HepG2 (cell line): ENCODE measurements at regions not wholly inside any gene's neighbourhood (a gene's known extent, or its start where the extent isn't known, plus 50 kb on each side); places are given as distances from the start of the nearest gene placed in this dataset.

Experiments
- ATAC-seq: fragments of 200-7000 bp; cut with Tn5 transposase; 3 replicates; pipeline ENCODE4 v1.9.1; 2020; ENCODE audit warnings: mild to moderate bottlenecking, moderate library complexity
- BruUV-seq: library from RNA; stranded (reverse); fragments of 400-500 nt; replicated peaks from 2 replicates; lab custom pipeline; 2021; lab: Mats Ljungman, UMichigan
- CTCF ChIA-PET: fragments of 300-600 bp; formaldehyde crosslinking; extraction: SDS; loops from one replicate; lab custom pipeline; 2021; ENCODE audit warnings: low total read pairs, inconsistent platforms, low intra/inter-chr PET ratio; lab: Yijun Ruan, JAX
- POLR2A ChIA-PET: fragments of 350-600 bp; sonication (Branson Sonifier 250); formaldehyde crosslinking; loops from one replicate; lab custom pipeline; 2020; ENCODE audit warnings: antibody characterized with exemption, inconsistent platforms; lab: Yijun Ruan, JAX
- DNase-seq: peaks from one replicate; pipeline ENCODE4 v3.0.0-alpha.2; 2015; ENCODE audit warnings: low spot score
- FAIRE-seq: peaks from 3 replicates; lab custom pipeline; 2011; peaks lifted over from hg19 to GRCh38; lab: Jason Lieb, UNC
- H2AFZ ChIP-seq: one replicate; pipeline ENCODE4 v1.6.1; 2011; ENCODE audit warnings: low read length, inconsistent platforms
- H3K27ac ChIP-seq: fragments of 300-600 bp; 3 replicates; pipeline ENCODE4 v1.8.0; 2011; ENCODE audit warnings: mixed run types, mild to moderate bottlenecking, mixed read lengths, low read length, inconsistent platforms; ENCODE audit not compliant: insufficient read depth; ENCODE audit errors: extremely low read length
- H3K27me3 ChIP-seq, 2 experiments: fragments of 200-600 bp in 1 of 2; 2 replicates in 1 of 2; 3 replicates in 1 of 2; pipeline versions ENCODE4 v1.6.0 to v1.8.0; 2011; ENCODE audit warnings: low read length in 2 of 2, mild to moderate bottlenecking in 2 of 2, moderate library complexity in 2 of 2, inconsistent platforms in 1 of 2; ENCODE audit not compliant: insufficient read depth in 2 of 2, control insufficient read depth in 1 of 2
- H3K36me3 ChIP-seq, 2 experiments: fragments of 200-600 bp in 1 of 2; replicated peaks in 1 of 2; 2 replicates in 1 of 2; 3 replicates in 1 of 2; pipeline versions ENCODE4 v1.5.1 to v1.8.0; 2011; ENCODE audit warnings: low read length in 2 of 2, inconsistent platforms in 1 of 2; ENCODE audit not compliant: insufficient read depth in 2 of 2, control insufficient read depth in 1 of 2
- H3K4me1 ChIP-seq: 2 replicates; pipeline ENCODE4 v1.5.1; 2012; ENCODE audit warnings: low read length, inconsistent platforms; ENCODE audit not compliant: insufficient read depth
- H3K4me2 ChIP-seq: 2 replicates; pipeline ENCODE4 v1.6.0; 2011; ENCODE audit warnings: low read depth, low read length, inconsistent platforms
- H3K4me3 ChIP-seq, 3 experiments: fragments of 200-600 bp in 1 of 3; sonication (generic), shearing (Covaris generic) in 1 of 3; replicated peaks in 1 of 3; 2 replicates each; pipeline ENCODE4 v1.5.1; 2011 to 2016; ENCODE audit warnings: low read length in 3 of 3, inconsistent platforms in 2 of 3, low read depth in 2 of 3, mild to moderate bottlenecking in 2 of 3, control low read depth in 1 of 3, mixed read lengths in 1 of 3; ENCODE audit not compliant: insufficient read depth in 1 of 3
- H3K79me2 ChIP-seq: one replicate; pipeline ENCODE4 v1.6.1; 2011; ENCODE audit warnings: low read length, inconsistent platforms; ENCODE audit not compliant: insufficient read depth
- H3K9ac ChIP-seq: 2 replicates; pipeline ENCODE4 v1.6.0; 2011; ENCODE audit warnings: mild to moderate bottlenecking, low read depth, low read length, inconsistent platforms; ENCODE audit not compliant: insufficient read depth
- H3K9me3 ChIP-seq: 2 replicates; pipeline ENCODE4 v1.5.1; 2012; ENCODE audit warnings: mild to moderate bottlenecking, low read length
- H4K20me1 ChIP-seq: 2 replicates; pipeline ENCODE4 v1.6.0; 2011; ENCODE audit warnings: inconsistent platforms, mild to moderate bottlenecking, low read length, moderate library complexity; ENCODE audit not compliant: insufficient read depth
- MAFF ChIP-seq: IDR thresholded peaks from 2 replicates; pipeline ENCODE4 v1.6.1; 2011; ENCODE audit warnings: low read depth, low read length, improper control_type of control experiment
- MAFK ChIP-seq, 2 experiments: IDR thresholded peaks in 1 of 2; conservative IDR thresholded peaks in 1 of 2; 2 replicates each; pipeline ENCODE4 v1.6.1; 2011; ENCODE audit warnings: improper control_type of control experiment in 2 of 2, low read length in 2 of 2
- NR1H2 ChIP-seq: sonication (generic); formaldehyde crosslinking; IDR thresholded peaks from 2 replicates; pipeline ENCODE4 v1.8.1; 2022; ENCODE audit warnings: low read depth, missing genetic modification reagents, borderline replicate concordance
- PCBP2 ChIP-seq: fragments of 200-400 bp; formaldehyde crosslinking; optimal IDR thresholded peaks from 2 replicates; pipeline ENCODE3; 2018; ENCODE audit warnings: low read length, low read depth; ENCODE audit not compliant: poor library complexity, severe bottlenecking
- REL ChIP-seq: sonication (generic); formaldehyde crosslinking; conservative IDR thresholded peaks from 2 replicates; pipeline ENCODE4 v1.8.0; 2022; ENCODE audit warnings: mild to moderate bottlenecking, missing genetic modification reagents, moderate library complexity
- SAP130 ChIP-seq: IDR thresholded peaks from 2 replicates; pipeline ENCODE4 v1.6.1; 2016; ENCODE audit warnings: low read depth
- SIN3B ChIP-seq: fragments of 150-350 bp; IDR thresholded peaks from 2 replicates; pipeline ENCODE4 v1.6.1; 2014; ENCODE audit warnings: low read length
- SIX1 ChIP-seq: sonication (generic); formaldehyde crosslinking; IDR thresholded peaks from 2 replicates; pipeline ENCODE4 v1.4.0; 2020; ENCODE audit warnings: missing genetic modification reagents, borderline replicate concordance
- SIX4 ChIP-seq: sonication (generic); formaldehyde crosslinking; IDR thresholded peaks from 2 replicates; pipeline ENCODE4 v1.4.0; 2020; ENCODE audit warnings: missing genetic modification reagents
- THYN1 ChIP-seq: sonication (generic); formaldehyde crosslinking; IDR thresholded peaks from 2 replicates; pipeline ENCODE4 v1.8.1; 2023; ENCODE audit warnings: low read depth, mild to moderate bottlenecking, moderate library complexity, missing genetic modification reagents, borderline replicate concordance
- ZC3H4 ChIP-seq: sonication (generic); formaldehyde crosslinking; IDR thresholded peaks from 2 replicates; pipeline ENCODE4 v1.4.0; 2020; ENCODE audit warnings: missing genetic modification reagents, borderline replicate concordance
- ZNF230 ChIP-seq: sonication (generic); formaldehyde crosslinking; IDR thresholded peaks from 2 replicates; pipeline ENCODE4 v1.4.0; 2020; ENCODE audit warnings: mild to moderate bottlenecking, missing genetic modification reagents
- ZNF326 ChIP-seq: sonication (generic); formaldehyde crosslinking; IDR thresholded peaks from 2 replicates; pipeline ENCODE4 v1.4.0; 2020; ENCODE audit warnings: missing genetic modification reagents, borderline replicate concordance
- ZNF329 ChIP-seq: sonication (generic); formaldehyde crosslinking; IDR thresholded peaks from 2 replicates; pipeline ENCODE4 v1.9.0; 2021; ENCODE audit warnings: low read depth, mild to moderate bottlenecking, missing genetic modification reagents
- ZNF331 ChIP-seq: sonication (generic); formaldehyde crosslinking; IDR thresholded peaks from 2 replicates; pipeline ENCODE4 v1.4.0; 2020; ENCODE audit warnings: missing genetic modification reagents
- ZSCAN12 ChIP-seq: sonication (generic); formaldehyde crosslinking; IDR thresholded peaks from 2 replicates; pipeline ENCODE4 v1.9.0; 2021; ENCODE audit warnings: mild to moderate bottlenecking, missing genetic modification reagents
- WGBS: methylation state at CpG from one replicate; pipeline ENCODE4 v1.1.6; 2017; ENCODE audit warnings: low lambda C conversion rate; 5-methylcytosine and 5-hydroxymethylcytosine counted together
- in situ Hi-C: cut with HindIII; loops from 2 replicates; pipeline ENCODE4 v1.10.0; 2017; ENCODE audit warnings: low pct_unique_long_range_greater_than_20kb; ENCODE audit not compliant: extremely low pct_ligation_motif_present
- intact Hi-C: fragments of 100-400 bp; cut with micrococcal nuclease; formaldehyde crosslinking; loops from one replicate; pipeline ENCODE4 v1.10.0; 2022; ENCODE audit not compliant: unreplicated experiment
- TF ChIP-seq, protein P1 (sequence below): sonication (generic); formaldehyde crosslinking; IDR thresholded peaks from 2 replicates; pipeline ENCODE4 v1.4.0; 2020; ENCODE audit warnings: missing genetic modification reagents

GRCh38 chr9:118975736-118976135, 393.5 kb downstream of the BRINP1 start (continued):
- TF ChIP-seq, protein P1, sequence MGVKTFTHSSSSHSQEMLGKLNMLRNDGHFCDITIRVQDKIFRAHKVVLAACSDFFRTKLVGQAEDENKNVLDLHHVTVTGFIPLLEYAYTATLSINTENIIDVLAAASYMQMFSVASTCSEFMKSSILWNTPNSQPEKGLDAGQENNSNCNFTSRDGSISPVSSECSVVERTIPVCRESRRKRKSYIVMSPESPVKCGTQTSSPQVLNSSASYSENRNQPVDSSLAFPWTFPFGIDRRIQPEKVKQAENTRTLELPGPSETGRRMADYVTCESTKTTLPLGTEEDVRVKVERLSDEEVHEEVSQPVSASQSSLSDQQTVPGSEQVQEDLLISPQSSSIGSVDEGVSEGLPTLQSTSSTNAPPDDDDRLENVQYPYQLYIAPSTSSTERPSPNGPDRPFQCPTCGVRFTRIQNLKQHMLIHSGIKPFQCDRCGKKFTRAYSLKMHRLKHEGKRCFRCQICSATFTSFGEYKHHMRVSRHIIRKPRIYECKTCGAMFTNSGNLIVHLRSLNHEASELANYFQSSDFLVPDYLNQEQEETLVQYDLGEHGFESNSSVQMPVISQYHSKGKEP = no peak
- TF ChIP-seq ZC3H4 (CRISPR knock-in tag) = no peak
- TF ChIP-seq ZSCAN12 (CRISPR knock-in tag) = no peak
- TF ChIP-seq SIX4 (CRISPR knock-in tag) = no peak
- TF ChIP-seq ZNF230 (CRISPR knock-in tag) = no peak
- no peak for TF ChIP-seq SAP130 (CRISPR knock-in tag)
- no peak for TF ChIP-seq THYN1 (CRISPR knock-in tag)
- no peak for TF ChIP-seq ZNF329 (CRISPR knock-in tag)
- TF ChIP-seq SIN3B = no peak
- TF ChIP-seq REL (CRISPR knock-in tag) = no peak
- TF ChIP-seq NR1H2 (CRISPR knock-in tag) = no peak

DNA sequence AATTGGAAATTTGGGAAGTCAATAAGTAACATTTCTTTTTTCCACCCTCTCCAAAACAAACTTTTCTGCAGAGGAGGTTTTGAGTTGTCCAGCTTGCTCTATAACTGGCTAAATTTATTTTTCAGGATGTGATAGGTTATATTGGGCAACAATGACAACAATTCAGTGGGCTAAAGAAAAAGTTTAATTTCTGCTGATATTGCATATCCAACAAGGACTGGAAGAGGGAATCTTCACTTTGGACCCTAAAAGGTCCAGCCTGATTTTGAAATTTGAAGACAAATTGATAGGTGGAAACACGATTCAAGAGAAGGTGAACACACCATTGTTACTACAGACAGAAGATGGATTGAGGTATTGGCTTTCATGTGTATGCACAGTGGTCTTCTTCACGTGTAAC, 393.1 kb downstream of the BRINP1 start:
- TF ChIP-seq MAFK (conservative IDR thresholded peaks at IDR 0.05 in 1 of 2, IDR thresholded peaks at IDR 0.05 in 1 of 2; ENCODE audit: low read length in 2 of 2) (peak; percentile 74 to 79), ZNF326 (CRISPR knock-in tag) (no peak), SIX1 (CRISPR knock-in tag) (no peak), ZNF331 (CRISPR knock-in tag) (no peak), PCBP2 (no peak), MAFF (peak; percentile 63)
- no peak for DNase-seq
- intact Hi-C loops = no loop called here
- ChIA-PET POLR2A (no interaction called here), CTCF (no interaction called here)
- in situ Hi-C loops = no loop called here
- Histone ChIP-seq H4K20me1 (no peaks in the 10 kb centered on the region), H3K4me3 (no peak overlapping the region), H3K27ac (no peak overlapping the region), H3K4me2 (no peak overlapping the region), H3K36me3 (no peaks in the 10 kb centered on the region), H3K4me1 (no peaks in the 10 kb centered on the region), H2AFZ (no peak overlapping the region), H3K9ac (no peak overlapping the region), H3K79me2 (no peaks in the 10 kb centered on the region), H3K27me3 (no peaks in the 10 kb centered on the region), H3K9me3 (peaks cover 76% of the 10 kb centered on the region)
- 4% methylated on average over 2 of the region's 2 CpGs for WGBS
- no peak for FAIRE-seq
- no TSS peak for BruUV-seq
- no peak for ATAC-seq
